Mononuclear cell (primary cell): ENCODE measurements at regions not wholly inside any gene's neighbourhood (a gene's known extent, or its start where the extent isn't known, plus 50 kb on each side); places are given as distances from the start of the nearest gene placed in this dataset.
"Not testable (repeated sequence)": the region's sequence is repeated elsewhere in the genome, so short reads cannot be mapped to it uniquely, and the experiment has no call there.

Experiments
- H3K27me3 ChIP-seq: 2 replicates; pipeline ENCODE4 v1.6.0; 2011; ENCODE audit warnings: low read length, control low read depth; ENCODE audit not compliant: insufficient read depth
- H3K4me1 ChIP-seq: 2 replicates; pipeline ENCODE4 v1.5.1; 2011; ENCODE audit warnings: mild to moderate bottlenecking, low read length, control low read depth; ENCODE audit not compliant: insufficient read depth
- H3K4me3 ChIP-seq: 2 replicates; pipeline ENCODE4 v1.5.1; 2011; ENCODE audit warnings: mild to moderate bottlenecking, low read length, moderate library complexity
- H3K9me3 ChIP-seq: 2 replicates; pipeline ENCODE4 v1.5.1; 2011; ENCODE audit warnings: low read depth, mild to moderate bottlenecking, control low read depth, low read length

DNA sequence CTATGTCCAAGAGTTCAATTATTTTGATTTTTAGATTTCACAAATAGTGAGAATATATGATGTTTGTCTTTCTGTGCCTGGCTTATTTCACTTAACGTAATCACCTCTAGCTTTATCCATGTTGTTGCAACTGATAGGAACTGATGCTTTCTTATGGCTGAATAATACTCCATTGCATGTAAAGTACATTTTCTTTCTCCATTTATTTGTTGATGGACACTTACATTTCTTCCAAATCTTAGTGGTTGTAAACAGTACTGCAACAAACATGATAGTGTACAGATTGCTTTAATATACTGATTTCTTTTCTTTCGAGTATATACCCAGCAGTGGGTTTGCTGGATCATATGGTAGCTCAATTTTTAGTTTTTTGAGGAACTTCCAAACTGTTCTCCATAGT is 600.6 kb upstream of the SEMA6D start:
- Histone ChIP-seq H3K4me1 (no peaks in the 10 kb centered on the region), H3K4me3 (no peak overlapping the region), H3K27me3 (no peaks in the 10 kb centered on the region), H3K9me3 (peaks cover 13% of the 10 kb centered on the region)

DNA sequence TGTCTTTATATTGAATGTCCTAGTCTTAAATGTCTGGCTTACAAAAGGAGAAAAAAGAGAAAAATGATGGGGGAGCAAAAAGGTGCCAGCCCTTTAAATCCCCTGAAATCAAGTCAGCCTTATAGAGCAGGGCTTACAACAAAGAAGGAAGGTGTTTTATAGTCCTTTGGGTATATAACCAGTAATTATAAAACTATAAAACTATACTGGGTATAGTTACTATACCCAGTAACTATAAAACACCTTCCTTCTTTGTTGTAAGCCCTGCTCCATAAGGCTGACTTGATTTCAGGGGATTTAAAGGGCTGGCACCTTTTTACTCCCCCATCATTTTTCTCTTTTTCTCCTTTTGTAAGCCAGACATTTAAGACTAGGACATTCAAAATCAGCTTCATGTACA is 598.0 kb upstream of the SEMA6D start:
- Histone ChIP-seq H3K4me1 (no peaks in the 10 kb centered on the region), H3K27me3 (no peaks in the 10 kb centered on the region), H3K4me3 (no peak overlapping the region), H3K9me3 (peaks cover 13% of the 10 kb centered on the region)

DNA sequence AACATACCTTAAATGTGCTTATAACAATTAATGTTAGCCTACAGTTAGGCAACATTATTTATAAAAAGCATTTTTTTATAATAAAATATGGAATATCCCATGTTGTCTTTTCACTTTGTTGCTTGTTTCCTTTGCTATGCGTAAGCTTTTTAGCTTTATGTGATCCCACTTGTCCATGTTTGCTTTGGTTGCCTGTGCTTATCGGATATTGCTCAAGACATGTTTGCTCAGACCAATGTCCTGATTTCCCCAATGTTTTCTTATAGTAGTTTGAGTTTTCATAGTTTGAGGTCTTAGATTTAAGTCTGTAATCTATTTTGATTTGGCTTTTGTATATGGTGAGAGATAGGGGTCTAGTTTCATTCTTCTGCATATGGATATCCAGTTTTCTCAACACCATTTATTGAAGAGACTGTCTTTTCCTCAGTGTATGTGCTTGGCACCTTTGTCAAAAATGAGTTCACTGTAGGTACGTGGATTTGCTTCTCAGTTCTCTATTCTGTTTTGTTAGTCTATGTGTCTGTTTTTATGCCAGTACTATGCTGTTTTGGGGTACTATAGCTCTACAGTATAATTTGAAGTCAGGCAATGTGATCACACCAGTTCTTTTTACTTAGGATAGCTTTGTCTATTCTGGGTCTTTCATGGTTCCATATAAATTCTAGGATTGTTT is 592.7 kb upstream of the SEMA6D start:
- Histone ChIP-seq H3K27me3 (no peaks in the 10 kb centered on the region), H3K4me1 (no peaks in the 10 kb centered on the region), H3K9me3 (peaks cover 15% of the 10 kb centered on the region), H3K4me3 (no peak overlapping the region)

DNA sequence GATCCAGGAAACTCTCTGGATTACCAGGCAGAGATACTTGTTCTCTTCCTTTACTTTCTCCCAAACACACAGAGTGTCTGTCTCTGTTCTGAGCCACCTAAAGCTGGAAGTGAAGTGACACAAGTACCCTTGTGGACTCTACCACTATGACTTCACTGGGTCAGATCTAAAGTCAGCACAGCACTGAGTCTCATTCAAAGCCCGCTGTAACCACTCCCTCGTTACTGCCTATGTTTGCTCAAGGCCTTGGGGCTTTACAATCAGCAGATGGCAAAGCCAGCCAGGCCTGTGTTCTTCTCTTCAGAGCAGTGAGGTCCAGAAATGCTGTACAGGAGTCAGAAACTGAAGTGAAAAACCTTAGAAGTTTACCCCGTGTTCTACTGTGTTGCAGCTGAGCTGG is 588.3 kb upstream of the SEMA6D start:
- Histone ChIP-seq H3K4me1 (no peaks in the 10 kb centered on the region), H3K4me3 (no peak overlapping the region), H3K9me3 (peaks cover 6% of the 10 kb centered on the region), H3K27me3 (no peaks in the 10 kb centered on the region)

DNA sequence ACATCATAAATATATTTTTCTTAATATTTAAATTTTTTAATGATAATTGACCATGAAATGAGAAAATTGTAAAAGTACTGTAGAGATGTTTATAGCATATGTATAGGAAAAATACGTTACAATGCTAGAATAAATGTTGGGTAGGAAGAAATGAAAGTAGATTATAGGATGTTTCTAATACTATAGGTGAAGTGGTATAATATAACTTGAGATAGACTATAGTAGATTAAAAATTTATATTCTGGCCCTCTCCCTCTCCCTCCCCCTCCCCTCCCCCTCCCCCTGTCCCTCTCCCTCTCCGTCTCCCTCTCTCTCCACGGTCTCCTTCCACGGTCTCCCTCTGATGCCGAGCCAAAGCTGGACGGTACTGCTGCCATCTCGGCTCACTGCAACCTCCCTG is 585.9 kb upstream of the SEMA6D start:
- H3K9me3 ChIP-seq, H3K4me3 ChIP-seq, H3K27me3 ChIP-seq: not testable (repeated sequence)

DNA sequence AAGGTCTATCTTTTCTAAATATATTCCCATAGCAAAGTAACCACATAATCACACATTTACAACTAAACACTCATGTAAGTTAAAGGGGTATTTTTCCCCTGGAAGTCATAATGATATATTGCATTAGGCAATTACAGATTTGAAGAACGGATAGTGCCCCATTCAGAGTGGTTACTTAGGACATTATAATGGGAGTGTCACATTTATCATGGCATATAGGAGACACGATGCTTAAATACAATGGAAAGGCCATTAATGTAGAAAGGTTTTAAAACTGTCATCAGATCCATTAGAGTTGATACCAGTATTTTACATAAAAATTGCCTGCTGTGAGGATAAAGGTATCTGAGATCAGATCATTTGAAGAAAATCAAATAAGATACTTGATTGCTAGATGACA is 582.0 kb upstream of the SEMA6D start:
- Histone ChIP-seq H3K9me3 (no peaks in the 10 kb centered on the region), H3K4me1 (no peaks in the 10 kb centered on the region), H3K27me3 (no peaks in the 10 kb centered on the region), H3K4me3 (no peak overlapping the region)

More for the DNA sequence above, 585.9 kb upstream of the SEMA6D start:
- not testable (repeated sequence) for H3K4me1 ChIP-seq

DNA sequence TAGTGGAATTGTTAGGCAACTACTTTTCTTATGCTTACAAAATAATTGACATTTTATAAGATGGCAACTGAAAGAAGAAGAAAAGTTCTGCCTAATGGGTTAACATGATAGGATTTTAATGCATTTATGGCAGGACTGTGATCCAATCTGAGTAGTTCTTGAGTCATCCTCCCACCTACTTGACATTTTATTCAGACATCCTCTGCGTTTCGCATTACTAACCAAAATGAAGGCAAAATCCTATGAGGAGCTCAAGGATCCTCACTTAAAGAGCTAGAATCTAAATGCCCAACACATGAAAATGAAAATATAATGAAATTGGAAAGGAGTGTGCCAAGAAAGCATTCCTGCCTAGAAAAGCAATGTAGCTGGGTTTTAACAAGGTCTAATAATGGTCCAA is 581.1 kb upstream of the SEMA6D start:
- no peaks in the 10 kb centered on the region for H3K27me3 ChIP-seq
- no peaks in the 10 kb centered on the region for H3K4me1 ChIP-seq
- no peak overlapping the region for H3K4me3 ChIP-seq
- H3K9me3 ChIP-seq: no peaks in the 10 kb centered on the region

DNA sequence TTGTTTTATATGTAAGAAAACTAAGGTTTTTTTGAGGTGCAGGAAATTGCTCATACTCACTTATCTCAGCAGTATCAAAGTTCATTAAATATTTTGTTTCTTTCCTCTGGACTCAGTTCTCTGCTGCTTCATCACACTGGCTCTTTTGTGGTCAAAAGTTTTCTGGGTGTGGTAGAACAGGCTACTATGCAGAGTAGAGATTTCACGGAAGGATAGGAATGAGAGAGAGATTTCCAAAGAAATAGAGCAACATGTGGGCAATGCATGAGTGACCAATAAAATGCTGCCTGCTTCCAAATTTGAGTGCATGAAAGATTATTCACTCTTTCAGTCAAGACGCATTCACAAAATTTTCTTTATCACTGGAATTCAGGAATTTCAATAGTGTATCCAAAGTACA is 577.3 kb upstream of the SEMA6D start:
- Histone ChIP-seq H3K4me1 (no peaks in the 10 kb centered on the region), H3K27me3 (no peaks in the 10 kb centered on the region), H3K4me3 (no peak overlapping the region), H3K9me3 (peaks cover 12% of the 10 kb centered on the region)

DNA sequence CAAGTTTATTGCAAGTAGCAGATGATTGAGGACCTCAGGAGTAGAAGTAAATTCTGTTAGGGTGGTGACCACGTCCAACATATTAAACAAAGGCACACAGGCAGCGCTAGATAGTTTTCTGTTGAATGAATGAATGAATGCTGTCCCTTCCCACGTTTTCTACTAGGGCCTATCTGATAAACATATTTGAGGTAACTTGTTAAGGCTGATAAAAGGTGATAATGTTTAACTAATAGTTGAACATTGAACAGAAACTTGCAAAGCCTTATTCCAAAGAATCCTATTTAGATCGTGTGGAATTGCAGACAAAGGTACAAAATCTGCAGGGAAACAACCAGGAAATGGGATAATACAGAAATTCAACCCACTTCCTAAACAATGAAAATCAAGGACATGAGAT is 559.5 kb upstream of the SEMA6D start:
- no peaks in the 10 kb centered on the region for H3K9me3 ChIP-seq
- no peaks in the 10 kb centered on the region for H3K27me3 ChIP-seq
- H3K4me3 ChIP-seq: no peak overlapping the region
- H3K4me1 ChIP-seq: no peaks in the 10 kb centered on the region

DNA sequence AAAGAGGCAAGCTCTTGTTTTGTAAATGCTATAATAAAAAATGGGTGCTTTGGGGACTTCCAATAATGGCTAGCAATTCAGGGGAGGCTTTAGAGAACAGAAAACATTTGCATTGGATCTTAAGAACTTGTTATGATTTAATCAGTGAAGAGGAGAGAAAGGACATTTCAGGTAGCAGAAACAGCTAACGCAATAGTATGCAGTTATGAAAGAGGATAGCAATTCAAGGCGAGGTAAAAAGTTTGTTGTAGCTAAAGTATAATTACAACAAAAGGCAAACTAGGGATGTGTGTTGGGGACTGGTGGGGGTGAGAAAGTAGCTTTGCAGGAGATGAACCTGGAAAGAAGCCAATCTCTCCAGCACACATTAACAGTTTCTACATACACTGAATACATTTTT is 558.7 kb upstream of the SEMA6D start:
- Histone ChIP-seq H3K9me3 (no peaks in the 10 kb centered on the region), H3K4me3 (no peak overlapping the region), H3K27me3 (no peaks in the 10 kb centered on the region), H3K4me1 (no peaks in the 10 kb centered on the region)

DNA sequence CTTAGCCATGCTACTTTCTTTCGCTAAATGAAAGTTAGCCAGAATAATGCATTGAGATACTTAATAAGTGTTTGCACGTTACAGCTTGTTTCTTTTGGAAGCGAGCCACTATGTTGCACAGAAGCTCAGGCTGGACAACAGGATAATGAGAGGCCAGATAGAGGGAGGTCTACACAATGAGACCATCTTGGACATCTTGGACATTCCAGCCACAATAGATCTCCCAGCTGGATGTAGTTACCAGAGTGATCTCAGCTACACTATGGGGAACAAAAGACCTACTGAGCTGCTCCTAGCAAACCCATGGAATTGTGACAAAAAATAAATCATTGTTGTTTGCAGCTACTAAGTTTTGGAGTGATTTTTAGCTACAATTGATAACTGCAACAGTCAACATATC is 540.1 kb upstream of the SEMA6D start:
- Histone ChIP-seq H3K4me1 (no peaks in the 10 kb centered on the region), H3K27me3 (peaks cover 2% of the 10 kb centered on the region), H3K9me3 (no peaks in the 10 kb centered on the region), H3K4me3 (no peak overlapping the region)

DNA sequence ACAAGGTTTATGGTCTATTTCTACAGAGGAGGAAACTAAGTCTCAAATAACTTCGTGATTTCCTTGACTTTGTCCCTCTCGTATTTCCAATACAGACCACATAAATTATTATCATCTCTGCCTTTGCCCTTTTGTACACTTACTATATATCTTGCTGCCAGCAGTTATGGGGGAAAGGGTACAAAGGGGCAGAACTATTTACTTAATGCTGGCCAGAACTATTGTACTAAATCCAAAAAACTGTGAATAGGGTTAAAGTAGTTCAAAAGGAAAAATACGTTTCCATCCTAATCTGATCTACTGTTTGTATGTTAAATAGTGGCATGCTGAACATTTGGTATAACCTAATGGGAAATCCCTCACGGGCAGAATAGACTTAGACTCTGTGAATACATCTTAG is 537.3 kb upstream of the SEMA6D start:
- no peaks in the 10 kb centered on the region for H3K4me1 ChIP-seq
- no peak overlapping the region for H3K4me3 ChIP-seq
- peaks cover 30% of the 10 kb centered on the region for H3K27me3 ChIP-seq
- no peaks in the 10 kb centered on the region for H3K9me3 ChIP-seq

DNA sequence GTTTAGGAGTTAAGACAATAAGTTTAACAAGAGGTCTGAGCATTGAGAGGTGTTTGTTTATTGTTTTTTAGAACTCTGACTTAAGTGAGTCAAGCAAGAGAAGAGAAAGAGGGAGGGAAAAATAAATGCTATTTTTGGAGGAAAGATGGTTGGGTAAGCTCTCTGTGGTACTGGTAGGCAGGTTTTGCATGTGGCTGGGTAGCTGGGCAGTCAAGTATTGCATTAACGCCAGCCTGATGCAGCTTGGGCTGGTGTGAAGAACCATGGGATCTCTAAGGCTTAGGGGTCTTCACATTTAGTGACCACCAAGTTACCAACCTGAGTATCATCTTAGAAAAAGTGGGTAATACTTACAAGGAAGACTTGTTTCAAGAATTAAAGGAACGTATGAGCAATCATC is 534.5 kb upstream of the SEMA6D start:
- no peaks in the 10 kb centered on the region for H3K9me3 ChIP-seq
- H3K27me3 ChIP-seq: peaks cover 50% of the 10 kb centered on the region
- no peak overlapping the region for H3K4me3 ChIP-seq
- no peaks in the 10 kb centered on the region for H3K4me1 ChIP-seq

DNA sequence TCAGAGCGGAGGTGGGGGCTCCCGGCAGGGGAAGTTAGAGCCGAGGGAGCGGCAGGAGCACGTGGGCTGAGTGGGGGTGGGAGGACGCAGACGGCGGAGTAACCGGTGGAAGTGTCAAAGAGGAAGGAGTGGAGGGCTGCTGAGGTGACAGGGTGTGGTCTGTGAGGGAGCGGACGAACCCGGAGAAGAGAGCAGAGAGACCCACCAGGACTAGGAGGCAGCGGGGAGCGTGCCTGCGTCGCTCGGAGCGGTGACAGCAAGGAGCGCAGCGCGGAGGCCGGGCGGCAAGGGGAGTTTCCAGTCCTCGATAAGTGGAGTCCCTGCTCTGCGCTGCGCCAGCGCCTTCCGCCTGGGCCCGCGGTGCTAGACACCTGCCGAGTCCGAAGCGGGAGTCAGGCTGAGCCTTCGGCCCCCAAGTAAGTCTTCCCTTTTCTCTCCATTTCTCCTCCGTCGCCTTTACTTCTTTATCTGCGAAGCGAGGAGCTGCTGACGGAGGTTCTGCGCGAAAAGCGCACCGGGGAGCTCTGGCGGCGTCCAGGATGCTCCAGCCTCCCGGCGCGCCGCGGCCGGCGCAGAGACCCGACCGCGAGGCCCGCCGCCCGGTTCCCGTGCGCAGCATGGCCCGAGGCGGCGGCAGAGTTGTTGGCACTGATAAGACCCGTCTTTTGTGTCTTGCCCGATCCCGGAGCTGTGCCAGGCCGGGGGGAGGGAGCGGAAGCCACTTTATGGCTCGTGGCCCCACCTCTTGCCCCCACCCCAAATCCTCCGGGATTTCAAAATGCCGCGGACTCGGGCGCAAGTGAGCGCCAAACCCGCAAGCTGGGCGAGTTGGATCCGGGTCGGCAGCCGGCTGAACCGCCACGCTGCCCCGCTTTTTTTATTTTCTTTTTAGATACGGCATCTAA is 533.0 kb upstream of the SEMA6D start:
- H3K4me1 ChIP-seq: no peaks in the 10 kb centered on the region
- H3K4me3 ChIP-seq: no peak overlapping the region
- peaks cover 54% of the 10 kb centered on the region for H3K27me3 ChIP-seq
- H3K9me3 ChIP-seq: no peaks in the 10 kb centered on the region

DNA sequence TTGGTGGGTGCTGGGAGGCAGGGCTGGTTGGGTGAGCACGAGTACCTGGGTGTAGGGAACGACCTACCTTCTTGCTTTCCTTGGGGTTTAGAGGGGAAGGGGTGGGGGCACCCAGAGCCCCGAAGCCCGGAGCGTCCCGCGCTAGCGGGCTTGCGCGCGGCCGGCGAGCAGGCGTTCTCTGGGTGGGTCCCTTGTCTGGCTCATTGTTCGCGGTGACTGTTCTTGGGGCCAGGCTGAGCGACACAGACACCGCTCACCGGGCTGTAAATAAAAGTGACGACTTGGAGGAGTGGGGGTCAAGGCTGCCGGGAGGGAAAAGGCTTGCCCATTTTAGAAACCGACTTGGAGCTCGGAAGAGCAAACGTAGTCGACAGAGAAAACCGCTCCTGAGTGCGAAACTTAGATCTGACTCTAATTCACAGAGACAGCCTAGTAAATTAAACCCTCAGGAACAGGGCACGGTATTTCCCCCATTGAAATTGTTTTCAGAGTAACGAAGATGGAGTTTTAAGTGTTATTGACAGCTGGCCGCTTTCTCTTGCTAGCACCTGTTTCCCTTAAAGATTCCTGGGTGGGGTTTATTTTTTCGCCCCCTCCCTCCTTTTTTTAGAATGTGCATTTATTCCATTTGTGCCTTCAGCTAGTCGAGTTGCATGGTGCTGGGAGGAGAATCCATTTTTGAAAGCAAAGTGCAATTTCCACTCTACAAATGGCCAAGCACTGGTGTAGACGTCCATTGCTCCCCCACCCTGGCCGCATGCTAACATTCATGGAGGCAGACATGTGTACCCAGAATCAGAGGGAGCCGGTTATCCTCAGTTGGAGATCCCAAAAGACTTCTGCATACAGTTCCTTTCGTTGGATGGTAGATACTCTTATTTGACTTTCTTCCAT is 532.1 kb upstream of the SEMA6D start:
- peaks cover 54% of the 10 kb centered on the region for H3K27me3 ChIP-seq
- H3K9me3 ChIP-seq: no peaks in the 10 kb centered on the region
- H3K4me1 ChIP-seq: no peaks in the 10 kb centered on the region

More for the DNA sequence above, 532.1 kb upstream of the SEMA6D start:
- H3K4me3 ChIP-seq: no peak overlapping the region
